ENCODE measurements at regions not wholly inside any gene's neighbourhood (a gene's known extent, or its start where the extent isn't known, plus 50 kb on each side); places are given as distances from the start of the nearest gene placed in this dataset.
"Not testable (repeated sequence)": the region's sequence is repeated elsewhere in the genome, so short reads cannot be mapped to it uniquely, and the experiment has no call there.

- DNase-seq (ENCODE audit: low spot score), result no peak
- intact Hi-C loops (cut with DNase I), result no loop called here
- no peak for ATAC-seq
Measured at GRCh38 chr13:89502286-89502685, 1831.1 kb downstream of the SLITRK5 start.

DNA sequence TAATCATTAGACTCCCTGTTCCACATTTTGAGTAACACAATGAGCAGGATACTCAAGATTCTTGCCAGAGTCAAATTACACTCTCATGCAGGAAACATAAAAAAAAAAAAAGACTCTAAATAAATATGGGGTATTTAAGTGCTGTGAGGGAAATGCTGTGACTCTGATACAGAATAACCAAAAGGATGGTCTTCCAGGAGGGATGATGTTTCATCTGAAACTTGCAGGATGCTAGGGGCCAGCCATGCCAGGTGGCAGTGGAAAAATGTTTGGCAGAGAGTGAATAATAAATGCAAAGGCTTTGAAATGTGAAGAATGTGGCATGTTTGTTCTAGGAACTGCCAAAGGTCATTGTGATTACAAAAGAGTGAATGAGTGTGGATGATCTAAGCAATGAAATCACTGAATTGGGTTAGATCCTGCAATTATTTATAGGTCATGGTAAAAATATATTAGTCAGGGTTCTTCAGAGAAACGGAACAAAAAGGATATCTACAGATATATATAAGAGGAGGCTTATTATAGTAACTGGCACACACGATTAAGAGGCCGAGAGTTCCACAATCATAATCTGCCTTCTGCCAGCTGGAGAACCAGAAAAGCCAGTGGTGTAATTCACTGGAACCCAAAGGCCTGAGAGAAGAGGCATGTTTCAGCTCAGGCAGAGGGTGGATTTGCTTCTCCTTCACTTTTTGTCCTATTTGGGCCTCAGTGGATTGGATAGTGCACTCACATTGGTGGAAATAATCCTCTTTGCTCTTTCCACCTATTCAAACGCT is 1832.8 kb upstream of the MIR17HG start:
- DNase-seq (ENCODE audit: low spot score), result no peak
- no peak for ATAC-seq
- intact Hi-C loops (cut with DNase I), result no loop called here

DNA sequence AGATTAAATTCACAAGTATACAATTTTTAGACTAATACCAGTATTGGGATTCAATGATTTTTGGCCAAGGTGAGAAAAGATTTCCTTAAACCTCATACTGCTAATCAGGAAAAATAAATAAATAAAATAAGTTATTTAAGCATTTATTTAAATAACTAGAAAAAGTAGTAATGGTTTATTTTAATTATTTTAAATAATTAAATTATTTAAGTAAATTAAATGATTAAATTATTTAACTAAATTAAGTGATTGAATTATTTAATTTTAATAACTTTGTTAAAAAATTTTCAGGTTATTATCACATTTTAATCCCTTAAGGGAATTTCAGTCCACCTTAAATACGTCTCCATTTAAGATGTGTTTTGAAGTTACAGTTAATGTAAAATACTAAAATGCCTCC is 1831.5 kb upstream of the MIR17HG start:
- intact Hi-C loops (cut with DNase I), result no loop called here
- ATAC-seq, result no peak

DNA sequence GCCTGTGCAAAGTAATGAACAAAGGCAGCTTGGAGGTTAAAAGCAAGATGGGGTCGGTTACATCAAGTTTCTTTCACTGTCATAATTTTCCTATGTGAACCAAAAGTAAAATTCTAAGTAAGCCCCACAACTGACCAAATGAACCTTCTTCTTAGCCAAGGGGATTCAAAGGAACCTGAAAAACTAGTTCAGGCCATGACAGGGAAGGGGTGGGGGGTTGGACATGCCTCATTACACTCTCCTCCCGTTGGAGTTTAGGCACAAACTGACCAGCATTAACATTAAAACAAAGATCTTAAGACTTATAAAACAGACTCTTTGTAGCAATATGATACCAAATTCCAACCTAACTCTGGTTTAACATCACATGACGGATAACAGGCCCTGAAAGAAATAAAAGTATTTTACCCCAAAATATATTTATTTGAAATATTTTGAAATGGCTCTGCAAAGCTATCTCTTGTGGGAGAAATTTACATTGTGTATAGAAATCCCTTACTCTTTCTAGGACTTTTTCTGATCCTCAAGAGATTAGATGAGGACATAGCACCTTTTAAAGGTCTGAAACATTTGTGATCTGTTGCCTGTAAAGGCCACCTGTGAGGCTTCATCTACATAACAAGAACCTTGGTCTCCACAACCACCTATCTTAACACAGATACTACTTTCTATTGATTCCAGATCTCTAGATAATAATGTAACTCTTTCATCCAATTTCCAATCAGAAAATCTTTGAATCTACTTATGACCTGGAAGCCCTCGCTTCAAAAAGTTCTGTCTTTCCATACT is 1829.0 kb upstream of the MIR17HG start:
- DNase-seq (ENCODE audit: low spot score) (no peak), ATAC-seq (no peak)
- intact Hi-C loops (cut with DNase I), result no loop called here

More for the DNA sequence above, 1831.5 kb upstream of the MIR17HG start:
- no peak for DNase-seq (ENCODE audit: low spot score)

DNA sequence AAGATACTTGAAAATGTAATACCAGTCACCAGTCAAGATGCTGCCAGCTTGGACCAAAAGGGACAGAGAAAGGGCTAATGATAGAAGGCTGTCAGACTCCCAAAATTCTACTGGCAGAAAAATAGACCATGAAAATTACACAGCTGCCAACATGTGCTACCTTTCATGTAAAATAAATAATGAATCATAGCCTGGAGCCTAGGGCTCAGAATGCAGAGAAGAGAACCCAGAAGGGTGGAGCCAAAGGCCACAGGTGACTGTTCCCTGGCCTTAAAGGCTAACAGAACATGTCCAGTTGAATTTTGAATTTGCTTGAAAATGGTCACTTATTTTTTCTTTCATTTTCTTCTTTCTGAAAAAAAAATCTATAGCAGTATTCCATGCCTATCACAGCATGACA is 1827.0 kb upstream of the MIR17HG start:
- intact Hi-C loops (cut with DNase I), result no loop called here
- ATAC-seq (no peak), DNase-seq (ENCODE audit: low spot score) (no peak)

- intact Hi-C loops (cut with DNase I); DNase-seq (ENCODE audit: low spot score); ATAC-seq: not testable (repeated sequence)
Measured at GRCh38 chr13:89521672-89522071, 1825.8 kb upstream of the MIR17HG start.

DNA sequence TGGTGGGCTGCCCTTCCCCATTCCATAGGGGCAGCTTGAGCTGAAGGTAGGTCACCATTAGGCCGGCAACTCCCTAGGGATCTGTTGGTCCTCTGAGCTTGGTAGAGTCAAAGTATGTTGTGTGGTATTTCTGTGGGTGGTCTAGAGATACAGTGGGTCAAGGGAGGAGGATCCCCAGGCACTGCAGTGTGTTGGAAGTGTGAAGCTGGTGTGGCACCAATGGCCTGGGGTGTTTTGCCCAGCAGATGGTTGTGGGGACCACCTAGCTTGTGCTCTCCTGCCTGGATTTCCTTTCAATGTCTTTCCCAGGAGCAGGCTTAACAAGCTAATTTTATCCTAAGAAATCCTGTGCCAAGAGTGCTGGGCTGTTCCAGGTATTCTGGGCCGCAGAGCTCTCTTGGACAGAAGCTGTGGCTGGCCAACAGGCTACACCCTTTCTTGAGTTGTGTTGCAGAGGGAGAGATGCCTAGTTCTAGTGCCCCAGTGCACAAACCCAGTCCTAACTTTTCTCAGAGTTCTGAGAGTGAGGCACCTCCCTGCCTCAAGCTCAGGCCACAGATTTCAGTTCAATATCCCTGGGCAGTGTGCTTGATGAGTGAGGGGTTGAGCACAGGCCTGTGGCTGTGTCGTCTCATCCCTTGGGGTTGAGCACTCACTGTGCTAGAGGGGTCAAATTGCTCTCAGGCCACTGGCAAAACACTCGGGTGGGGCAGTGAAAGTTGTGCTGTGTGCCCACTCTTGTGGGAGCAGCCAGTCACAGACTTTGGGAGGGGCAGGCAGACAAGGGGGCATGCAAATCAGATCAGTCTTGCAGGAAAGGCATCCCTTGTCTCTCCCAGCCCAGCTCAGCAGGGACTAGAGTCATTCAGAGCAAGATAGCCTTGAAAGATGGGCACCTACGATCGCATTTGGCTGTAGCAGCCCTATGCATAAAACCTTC is 1806.1 kb upstream of the MIR17HG start:
- intact Hi-C loops (cut with DNase I), result no loop called here
- no peak for ATAC-seq
- no peak for DNase-seq (ENCODE audit: low spot score)

- ATAC-seq, result no peak
- intact Hi-C loops (cut with DNase I), result no loop called here
- no peak for DNase-seq (ENCODE audit: low spot score)
Measured at GRCh38 chr13:89550938-89551337, 1796.5 kb upstream of the MIR17HG start.

- intact Hi-C loops (cut with DNase I), result no loop called here
- ATAC-seq, result no peak
- DNase-seq (ENCODE audit: low spot score), result no peak
Measured at GRCh38 chr13:89554801-89555200, 1792.7 kb upstream of the MIR17HG start.

DNA sequence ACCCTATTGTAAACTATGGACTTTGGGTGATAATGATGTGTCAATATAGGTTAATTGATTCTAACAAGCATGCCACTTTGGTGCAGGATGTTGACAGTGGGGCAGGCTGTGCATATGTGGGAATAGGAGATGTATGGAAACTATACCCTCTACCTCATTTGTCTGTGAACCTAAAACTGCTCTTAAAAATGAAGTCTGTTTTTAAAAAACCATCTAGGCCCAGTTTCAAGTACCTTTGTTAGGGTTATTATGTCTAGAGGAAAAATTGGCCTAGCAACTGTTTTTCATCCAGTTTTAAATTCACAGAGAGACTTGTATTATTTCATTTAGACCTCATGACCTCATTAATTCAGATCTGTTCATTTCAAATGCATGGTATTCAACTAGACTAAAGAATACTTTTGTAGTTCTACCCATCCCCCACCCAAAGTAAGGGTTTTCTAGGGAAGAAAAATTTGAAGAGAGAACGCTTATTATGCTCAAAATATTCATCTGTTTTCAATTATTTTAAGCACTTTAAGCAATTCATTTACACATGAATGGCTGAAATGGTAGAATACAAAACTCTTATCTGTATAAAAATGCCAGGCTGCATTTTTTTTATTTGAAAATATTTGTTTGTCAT is 1781.9 kb upstream of the MIR17HG start:
- ATAC-seq, result no peak
- no peak for DNase-seq (ENCODE audit: low spot score)
- intact Hi-C loops (cut with DNase I), result no loop called here

GRCh38 chr13:89567025-89567424 is 1780.5 kb upstream of the MIR17HG start:
- intact Hi-C loops (cut with DNase I), result no loop called here
- DNase-seq (ENCODE audit: low spot score) (no peak), ATAC-seq (no peak)

DNA sequence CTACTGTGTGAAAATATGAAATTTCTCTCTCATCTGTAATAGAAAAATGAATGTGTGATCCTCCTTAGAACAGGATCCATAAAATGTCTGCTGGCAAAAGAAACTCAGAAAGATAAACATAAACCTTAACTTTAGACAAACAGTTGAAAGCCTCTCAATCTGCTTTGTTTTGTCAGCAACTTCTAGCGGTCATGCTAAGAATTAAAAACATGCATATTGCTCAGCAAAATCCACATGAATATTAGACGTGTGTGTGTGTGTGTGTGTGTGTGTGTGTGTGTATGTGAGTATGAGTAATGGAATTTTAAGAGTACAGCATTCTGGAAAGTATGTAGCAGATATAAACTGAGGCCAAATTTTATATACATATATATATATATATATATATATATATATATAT is 1779.2 kb upstream of the MIR17HG start:
- intact Hi-C loops (cut with DNase I), result no loop called here
- DNase-seq (ENCODE audit: low spot score) (no peak), ATAC-seq (no peak)

- no peak for ATAC-seq
- no peak for DNase-seq (ENCODE audit: low spot score)
- intact Hi-C loops (cut with DNase I), result no loop called here
Measured at GRCh38 chr13:89568746-89569145, 1778.7 kb upstream of the MIR17HG start.

GRCh38 chr13:89571676-89572075 is 1775.8 kb upstream of the MIR17HG start:
- intact Hi-C loops (cut with DNase I), result no loop called here
- no peak for ATAC-seq
- DNase-seq (ENCODE audit: low spot score), result no peak

GRCh38 chr13:89574077-89574476 is 1773.4 kb upstream of the MIR17HG start:
- intact Hi-C loops (cut with DNase I), result no loop called here
- no peak for DNase-seq (ENCODE audit: low spot score)
- ATAC-seq, result no peak

- intact Hi-C loops (cut with DNase I), result no loop called here
- ATAC-seq (no peak), DNase-seq (ENCODE audit: low spot score) (no peak)
Measured at GRCh38 chr13:89577301-89577700, 1770.2 kb upstream of the MIR17HG start.

DNA sequence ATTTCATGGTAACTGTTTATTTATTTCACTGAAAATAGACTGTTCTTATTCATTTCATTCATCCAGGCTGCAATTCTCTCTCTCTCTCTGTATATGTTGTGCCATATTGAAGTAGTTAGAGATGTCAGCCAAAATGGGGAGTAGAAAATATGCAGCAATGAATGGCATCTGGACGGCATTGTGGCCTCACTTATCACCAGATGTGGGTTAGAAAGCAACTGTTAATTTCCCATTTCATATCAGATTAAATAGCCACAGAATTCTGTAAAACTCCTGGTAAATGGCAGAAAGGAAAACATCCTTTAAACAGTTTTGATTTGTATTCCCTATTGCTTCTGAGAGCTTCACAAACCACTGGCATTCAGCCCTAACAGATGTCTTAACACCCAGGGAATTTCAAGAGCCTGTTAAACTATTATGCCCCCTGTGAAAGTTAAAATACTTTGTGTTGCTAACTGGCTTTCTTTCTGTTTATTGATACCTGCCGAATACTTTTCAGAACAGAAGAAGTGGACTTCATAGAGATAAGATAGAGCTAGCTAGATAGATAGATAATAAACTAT is 1763.3 kb upstream of the MIR17HG start:
- intact Hi-C loops (cut with DNase I), result no loop called here
- DNase-seq (ENCODE audit: low spot score) (no peak), ATAC-seq (no peak)

- intact Hi-C loops (cut with DNase I), result no loop called here
- ATAC-seq (no peak), DNase-seq (ENCODE audit: low spot score) (no peak)
Measured at GRCh38 chr13:89602655-89603054, 1744.8 kb upstream of the MIR17HG start.

DNA sequence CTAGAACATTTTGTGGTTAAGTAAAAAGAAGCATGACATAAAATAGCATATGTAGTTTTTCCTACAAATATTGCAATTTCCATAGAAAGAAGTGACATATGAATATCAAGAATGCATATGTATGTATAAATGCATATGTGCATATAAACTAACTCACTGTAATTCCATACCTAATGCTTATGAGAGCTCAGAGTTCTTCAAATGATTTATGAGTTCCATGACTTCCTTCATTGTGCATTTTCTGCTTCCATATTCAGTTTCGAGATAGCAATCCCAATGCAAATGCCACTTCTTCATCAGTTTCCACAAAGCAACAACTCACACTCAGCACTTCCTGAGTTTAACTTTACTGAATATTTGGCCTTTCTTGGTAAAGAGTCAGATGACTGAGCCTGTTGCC is 1744.3 kb upstream of the MIR17HG start:
- intact Hi-C loops (cut with DNase I), result no loop called here
- no peak for DNase-seq (ENCODE audit: low spot score)

More for the DNA sequence above, 1744.3 kb upstream of the MIR17HG start:
- ATAC-seq, result no peak

Measured in sciatic nerve (tissue), 2 donors.